ENCODE measurements at regions not wholly inside any gene's neighbourhood (a gene's known extent, or its start where the extent isn't known, plus 50 kb on each side); places are given as distances from the start of the nearest gene placed in this dataset.

- H3K4me3 ChIP-seq (ENCODE audit: low read depth, low read length) = no peak overlapping the region
- DNase-seq (ENCODE audit: low read depth) = no peak
- TF ChIP-seq CTCF (IDR thresholded peaks at IDR 0.05; ENCODE audit: low read depth, low read length, missing control alignments) = no peak
- in situ Hi-C loops (cut with HindIII; ENCODE audit: low sequenced_read_pairs) = no loop called here
These were observed 411.0 kb upstream of the ZMIZ1 start for GRCh38 chr10:78657862-78658165.

- TF ChIP-seq CTCF (IDR thresholded peaks at IDR 0.05; ENCODE audit: low read depth, low read length, missing control alignments) = no peak
- H3K4me3 ChIP-seq (ENCODE audit: low read depth, low read length) = no peak overlapping the region
- DNase-seq (ENCODE audit: low read depth) = no peak
- in situ Hi-C loops (cut with HindIII; ENCODE audit: low sequenced_read_pairs) = no loop called here
These were observed 409.8 kb upstream of the ZMIZ1 start for GRCh38 chr10:78658645-78659597.

- DNase-seq (ENCODE audit: low read depth) = no peak
- no peak for TF ChIP-seq CTCF (IDR thresholded peaks at IDR 0.05; ENCODE audit: low read depth, low read length, missing control alignments)
- in situ Hi-C loops (cut with HindIII; ENCODE audit: low sequenced_read_pairs) = no loop called here
- H3K4me3 ChIP-seq (ENCODE audit: low read depth, low read length) = no peak overlapping the region
These were observed 409.2 kb upstream of the ZMIZ1 start for GRCh38 chr10:78659598-78659967.

- H3K4me3 ChIP-seq (ENCODE audit: low read depth, low read length) = no peak overlapping the region
- in situ Hi-C loops (cut with HindIII; ENCODE audit: low sequenced_read_pairs) = no loop called here
- no peak for TF ChIP-seq CTCF (IDR thresholded peaks at IDR 0.05; ENCODE audit: low read depth, low read length, missing control alignments)
These were observed 408.2 kb upstream of the ZMIZ1 start for GRCh38 chr10:78660446-78661106.

GRCh38 chr10:78663721-78664120 is 405.0 kb upstream of the ZMIZ1 start:
- no peak for TF ChIP-seq CTCF (IDR thresholded peaks at IDR 0.05; ENCODE audit: low read depth, low read length, missing control alignments)
- in situ Hi-C loops (cut with HindIII; ENCODE audit: low sequenced_read_pairs) = no loop called here
- no peak for DNase-seq (ENCODE audit: low read depth)
- H3K4me3 ChIP-seq (ENCODE audit: low read depth, low read length) = no peak overlapping the region

More at GRCh38 chr10:78660446-78661106, 408.2 kb upstream of the ZMIZ1 start:
- DNase-seq (ENCODE audit: low read depth) = no peak

- DNase-seq (ENCODE audit: low read depth) = no peak
- peak; percentile 43 for TF ChIP-seq CTCF (IDR thresholded peaks at IDR 0.05; ENCODE audit: low read depth, low read length, missing control alignments)
- no peak overlapping the region for H3K4me3 ChIP-seq (ENCODE audit: low read depth, low read length)
- in situ Hi-C loops (cut with HindIII; ENCODE audit: low sequenced_read_pairs) = no loop called here
These were observed 403.7 kb upstream of the ZMIZ1 start for GRCh38 chr10:78664929-78665553.
